ENCODE measurements at regions not wholly inside any gene's neighbourhood (a gene's known extent, or its start where the extent isn't known, plus 50 kb on each side); places are given as distances from the start of the nearest gene placed in this dataset.

GRCh38 chr4:33104273-33104672 lies 2384.1 kb downstream of the PCDH7 start:
- ChIA-PET POLR2A (ENCODE audit: partially characterized antibody) (no interaction called here), CTCF (ENCODE audit: partially characterized antibody) (no interaction called here)
- no peak overlapping the region for H2BK20ac ChIP-seq (ENCODE audit: low read length)
- no peaks in the 10 kb centered on the region for H3K27me3 ChIP-seq (replicated peaks in 1 of 4; ENCODE audit: control insufficient read depth in 3 of 4, extremely low read depth in 1 of 4, insufficient read depth in 3 of 4, low read length in 3 of 4)
- no peak overlapping the region for H3K56ac ChIP-seq (replicated peaks; ENCODE audit: insufficient read length, low read depth, low read length)
- H2BK120ac ChIP-seq (replicated peaks; ENCODE audit: low read depth, low read length) = no peak overlapping the region
- FAIRE-seq (no peak), DNase-seq (ENCODE audit: low read depth in 1 of 2, low spot score in 2 of 2) (no peak)
- H3K79me1 ChIP-seq (ENCODE audit: low read depth, low read length) = no peaks in the 10 kb centered on the region
- H3K14ac ChIP-seq (ENCODE audit: insufficient read length) = no peak overlapping the region
- H2BK15ac ChIP-seq (ENCODE audit: low read length) = no peak overlapping the region
- no peak overlapping the region for H4K91ac ChIP-seq (replicated peaks; ENCODE audit: insufficient read length, low read length)
- no peak overlapping the region for H2AFZ ChIP-seq (ENCODE audit: low read length)
- H3K9me3 ChIP-seq (ENCODE audit: insufficient read depth in 2 of 2, low read depth in 1 of 2, low read length in 1 of 2) = no peaks in the 10 kb centered on the region
- no peak overlapping the region for H3K4me2 ChIP-seq (ENCODE audit: insufficient read depth in 1 of 2, low read depth in 2 of 2, low read length in 2 of 2)
- H3K36me3 ChIP-seq (ENCODE audit: control insufficient read depth in 2 of 4, insufficient read depth in 4 of 4, low read length in 3 of 4) = no peaks in the 10 kb centered on the region
- no peak overlapping the region for H3K18ac ChIP-seq (ENCODE audit: extremely low read depth, low read length)
- TF ChIP-seq SP1 (IDR thresholded peaks at IDR 0.05; ENCODE audit: low read depth, low read length) = no peak
- no peak for TF ChIP-seq SRF (IDR thresholded peaks at IDR 0.05; ENCODE audit: low read depth, low read length)
- TF ChIP-seq RAD21 (IDR thresholded peaks at IDR 0.05 in 1 of 2, conservative IDR thresholded peaks at IDR 0.05 in 1 of 2; ENCODE audit: low read depth in 2 of 2, low read length in 2 of 2) = no peak
- no peak for TF ChIP-seq KDM4A (IDR thresholded peaks at IDR 0.05; ENCODE audit: low read depth, low read length, severe bottlenecking)
- no peak for TF ChIP-seq BACH1 (IDR thresholded peaks at IDR 0.05; ENCODE audit: low read length)
- no peak for TF ChIP-seq SIN3A (conservative IDR thresholded peaks at IDR 0.05 in 1 of 2, IDR thresholded peaks at IDR 0.05 in 1 of 2; ENCODE audit: low read depth in 1 of 2, low read length in 2 of 2)
- TF ChIP-seq TAF1 (IDR thresholded peaks at IDR 0.05; ENCODE audit: low read depth, low read length) = no peak
- no peak for TF ChIP-seq JUND (IDR thresholded peaks at IDR 0.05; ENCODE audit: low read length)
- TF ChIP-seq KDM1A (IDR thresholded peaks at IDR 0.05; ENCODE audit: borderline replicate concordance, low read length) = no peak
- TF ChIP-seq RFX5 (IDR thresholded peaks at IDR 0.05; ENCODE audit: borderline replicate concordance, low read depth, low read length) = no peak
- TF ChIP-seq CHD1 (IDR thresholded peaks at IDR 0.05; ENCODE audit: low read depth, low read length) = no peak
- no peak for TF ChIP-seq FOSL1 (IDR thresholded peaks at IDR 0.05; ENCODE audit: insufficient read depth, low read depth, low read length)
- no peak overlapping the region for H3K4me3 ChIP-seq (ENCODE audit: extremely low read depth in 1 of 4, insufficient read depth in 2 of 4, low read depth in 3 of 4, low read length in 4 of 4)
- WGBS, 2 experiments (ENCODE audit: extremely low coverage in 1 of 2, insufficient coverage in 1 of 2, insufficient read length in 1 of 2, insufficient replicate concordance in 2 of 2, low coverage in 1 of 2, low lambda C conversion rate in 2 of 2, missing lambda C conversion rate in 1 of 2) = 75% methylated on average over 3 of the region's 3 CpGs; no CpG with 5 or more reads in 1 of the 2 experiments
- peaks cover 0 to 3% (median 1%) of the 10 kb centered on the region in 4 experiments; a peak in 2 of 7 replicates for H3K4me1 ChIP-seq (replicated peaks in 1 of 4; ENCODE audit: control insufficient read depth in 3 of 4, insufficient read depth in 4 of 4, low read length in 3 of 4)
- H3K9ac ChIP-seq (replicated peaks in 1 of 4; ENCODE audit: extremely low read depth in 1 of 4, low read depth in 3 of 4, low read length in 3 of 4) = peak overlapping the region in 1 of 4 experiments; percentile 13; a peak in 2 of 7 replicates
- H3K23ac ChIP-seq (ENCODE audit: insufficient read length) = no peak overlapping the region
- no peak overlapping the region for H3K27ac ChIP-seq (ENCODE audit: low read depth, low read length)
- no peaks in the 10 kb centered on the region for H3K79me2 ChIP-seq (ENCODE audit: control insufficient read depth in 1 of 2, insufficient read depth in 2 of 2, low read length in 2 of 2)
- H4K8ac ChIP-seq (ENCODE audit: extremely low read depth, insufficient read depth, low read length) = no peak overlapping the region
- no peaks in the 10 kb centered on the region for H3K23me2 ChIP-seq (ENCODE audit: low read depth, low read length)
- H4K5ac ChIP-seq (ENCODE audit: insufficient read length, low read depth, low read length) = no peak overlapping the region
- H4K20me1 ChIP-seq (replicated peaks in 1 of 2; ENCODE audit: control insufficient read depth in 1 of 2, insufficient read depth in 2 of 2, low read length in 2 of 2) = no peaks in the 10 kb centered on the region
- no peak overlapping the region for H2AK5ac ChIP-seq (ENCODE audit: low read depth, low read length)
- no peak overlapping the region for H3K4ac ChIP-seq (replicated peaks; ENCODE audit: insufficient read length, low read depth, low read length)
- H2BK12ac ChIP-seq (ENCODE audit: low read depth, low read length) = no peak overlapping the region
- H2BK5ac ChIP-seq (ENCODE audit: low read depth, low read length) = no peak overlapping the region
